OCI-LY1 (cell line): ENCODE measurements at regions not wholly inside any gene's neighbourhood (a gene's known extent, or its start where the extent isn't known, plus 50 kb on each side); places are given as distances from the start of the nearest gene placed in this dataset.

ENCODE experiments used
- H2AFZ ChIP-seq: fragments of 200-600 bp; sonication (generic), shearing (Covaris generic); 2 replicates; pipeline ENCODE4 v1.6.0; 2014; ENCODE audit warnings: antibody characterized with exemption, mild to moderate bottlenecking, low read length
- H3F3A ChIP-seq: fragments of 200-600 bp; sonication (generic), shearing (Covaris generic); 2 replicates; pipeline ENCODE4 v1.6.0; 2014; ENCODE audit warnings: mild to moderate bottlenecking, antibody characterized with exemption, low read length, moderate library complexity; ENCODE audit not compliant: insufficient read depth
- H3K27ac ChIP-seq: fragments of 200-600 bp; sonication (generic); 2 replicates; pipeline ENCODE4 v1.5.1; 2014; ENCODE audit warnings: low read length, mixed run types, mild to moderate bottlenecking, low read depth; ENCODE audit not compliant: poor library complexity, severe bottlenecking
- H3K27me3 ChIP-seq: fragments of 200-600 bp; sonication (generic); 2 replicates; pipeline ENCODE4 v1.6.0; 2014; ENCODE audit warnings: antibody characterized with exemption, mild to moderate bottlenecking, low read length, moderate library complexity; ENCODE audit not compliant: insufficient read depth
- H3K36me3 ChIP-seq: fragments of 200-600 bp; sonication (generic); 2 replicates; pipeline ENCODE4 v1.6.1; 2014; ENCODE audit warnings: mild to moderate bottlenecking, antibody characterized with exemption, low read length, moderate library complexity, mixed read lengths; ENCODE audit not compliant: insufficient read depth
- H3K4me1 ChIP-seq: fragments of 200-600 bp; sonication (generic); 2 replicates; pipeline ENCODE4 v1.5.1; 2014; ENCODE audit warnings: mild to moderate bottlenecking, low read length, moderate library complexity; ENCODE audit not compliant: insufficient read depth, severe bottlenecking
- H3K4me2 ChIP-seq: fragments of 200-600 bp; sonication (generic), shearing (Covaris generic); 2 replicates; pipeline ENCODE4 v1.6.1; 2014; ENCODE audit warnings: low read length
- H3K4me3 ChIP-seq: fragments of 200-600 bp; sonication (generic); 2 replicates; pipeline ENCODE4 v1.5.1; 2014; ENCODE audit warnings: low read length, low read depth, mild to moderate bottlenecking, mixed read lengths; ENCODE audit not compliant: poor library complexity, severe bottlenecking
- H3K79me2 ChIP-seq: fragments of 200-600 bp; shearing (Covaris generic); 2 replicates; pipeline ENCODE4 v1.6.1; 2016; ENCODE audit warnings: mixed run types, low read length, mixed read lengths; ENCODE audit not compliant: insufficient read depth
- H3K9ac ChIP-seq: fragments of 200-600 bp; sonication (generic), shearing (Covaris generic); 2 replicates; pipeline ENCODE4 v1.6.1; 2014; ENCODE audit warnings: mild to moderate bottlenecking, low read length, mixed read lengths
- H3K9me2 ChIP-seq: fragments of 200-600 bp; sonication (generic), shearing (Covaris generic); 2 replicates; pipeline ENCODE4 v1.6.1; 2014; ENCODE audit warnings: low read depth, mild to moderate bottlenecking, low read length, mixed read lengths
- H3K9me3 ChIP-seq: fragments of 200-600 bp; shearing (Covaris generic); 2 replicates; pipeline ENCODE4 v1.6.1; 2014; ENCODE audit warnings: low read length, mixed read lengths
- H4K20me1 ChIP-seq: fragments of 200-600 bp; sonication (generic), shearing (Covaris generic); 2 replicates; pipeline ENCODE4 v1.6.0; 2016; ENCODE audit warnings: mild to moderate bottlenecking, low read length; ENCODE audit not compliant: insufficient read depth
- EZH2 ChIP-seq: fragments of 200-600 bp; sonication (generic), shearing (Covaris generic); IDR thresholded peaks from 2 replicates; pipeline ENCODE4 v1.8.0; 2017; ENCODE audit warnings: borderline replicate concordance, mixed run types, mild to moderate bottlenecking, antibody characterized with exemption, low read length, moderate library complexity, mixed read lengths
- TF ChIP-seq, protein P1 (sequence below): fragments of 200-600 bp; sonication (generic), shearing (Covaris generic); IDR thresholded peaks from 2 replicates; pipeline ENCODE4 v1.5.1; 2017; ENCODE audit warnings: mild to moderate bottlenecking, antibody characterized with exemption, low read length, moderate library complexity, mixed read lengths

DNA sequence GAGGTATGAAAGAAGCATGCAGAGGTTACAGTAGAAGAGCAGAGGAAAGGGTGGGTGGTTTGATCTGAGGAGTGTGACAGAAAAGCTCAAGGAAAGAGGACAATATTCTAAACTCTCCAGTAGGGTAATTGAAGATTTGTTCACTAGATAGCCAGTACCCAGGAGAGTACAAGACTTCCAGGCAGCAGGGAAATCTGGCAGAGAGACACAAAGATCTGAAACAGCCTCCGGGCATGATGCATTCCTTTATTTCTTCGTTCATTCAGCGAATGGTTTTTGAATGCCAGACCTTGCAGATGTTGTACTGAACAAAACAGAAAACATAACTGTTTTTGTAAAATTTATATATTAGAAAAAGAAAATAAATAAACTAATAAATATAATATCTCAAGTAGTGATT lies 766.6 kb downstream of the FAT4 start:
- Histone ChIP-seq H2AFZ (no peak overlapping the region), H3K36me3 (no peaks in the 10 kb centered on the region), H3K9me2 (no peaks in the 10 kb centered on the region), H3K4me2 (no peak overlapping the region), H3K27ac (no peak overlapping the region), H4K20me1 (no peaks in the 10 kb centered on the region), H3K9ac (no peak overlapping the region), H3K4me3 (no peak overlapping the region), H3K4me1 (no peaks in the 10 kb centered on the region), H3K79me2 (no peaks in the 10 kb centered on the region), H3K27me3 (no peaks in the 10 kb centered on the region), H3F3A (no peaks in the 10 kb centered on the region), H3K9me3 (no peaks in the 10 kb centered on the region)
- no peak for TF ChIP-seq EZH2
- TF ChIP-seq, protein P1, sequence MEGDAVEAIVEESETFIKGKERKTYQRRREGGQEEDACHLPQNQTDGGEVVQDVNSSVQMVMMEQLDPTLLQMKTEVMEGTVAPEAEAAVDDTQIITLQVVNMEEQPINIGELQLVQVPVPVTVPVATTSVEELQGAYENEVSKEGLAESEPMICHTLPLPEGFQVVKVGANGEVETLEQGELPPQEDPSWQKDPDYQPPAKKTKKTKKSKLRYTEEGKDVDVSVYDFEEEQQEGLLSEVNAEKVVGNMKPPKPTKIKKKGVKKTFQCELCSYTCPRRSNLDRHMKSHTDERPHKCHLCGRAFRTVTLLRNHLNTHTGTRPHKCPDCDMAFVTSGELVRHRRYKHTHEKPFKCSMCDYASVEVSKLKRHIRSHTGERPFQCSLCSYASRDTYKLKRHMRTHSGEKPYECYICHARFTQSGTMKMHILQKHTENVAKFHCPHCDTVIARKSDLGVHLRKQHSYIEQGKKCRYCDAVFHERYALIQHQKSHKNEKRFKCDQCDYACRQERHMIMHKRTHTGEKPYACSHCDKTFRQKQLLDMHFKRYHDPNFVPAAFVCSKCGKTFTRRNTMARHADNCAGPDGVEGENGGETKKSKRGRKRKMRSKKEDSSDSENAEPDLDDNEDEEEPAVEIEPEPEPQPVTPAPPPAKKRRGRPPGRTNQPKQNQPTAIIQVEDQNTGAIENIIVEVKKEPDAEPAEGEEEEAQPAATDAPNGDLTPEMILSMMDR, result no peak

DNA sequence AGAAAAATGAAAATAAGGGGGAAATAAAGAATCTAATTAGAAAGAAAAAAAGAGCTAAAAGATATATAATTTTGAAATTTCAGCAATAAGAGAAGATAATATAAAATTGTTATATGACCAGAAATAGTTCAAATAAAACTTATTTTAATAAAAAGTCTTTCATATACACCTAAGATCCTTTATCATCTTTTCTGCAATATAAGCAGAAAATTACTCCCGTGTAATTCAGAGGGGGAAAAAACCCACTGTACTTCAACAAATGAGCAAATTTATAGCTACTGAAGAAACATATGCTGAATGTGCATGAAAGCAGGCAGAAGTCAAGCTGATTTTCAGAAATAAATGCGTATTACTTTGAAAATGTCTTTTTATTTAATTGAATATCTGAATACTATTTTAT lies 771.3 kb downstream of the FAT4 start:
- TF ChIP-seq EZH2, result no peak
- TF ChIP-seq, protein P1, result no peak
- Histone ChIP-seq H3K9ac (no peak overlapping the region), H3K27me3 (no peaks in the 10 kb centered on the region)

DNA sequence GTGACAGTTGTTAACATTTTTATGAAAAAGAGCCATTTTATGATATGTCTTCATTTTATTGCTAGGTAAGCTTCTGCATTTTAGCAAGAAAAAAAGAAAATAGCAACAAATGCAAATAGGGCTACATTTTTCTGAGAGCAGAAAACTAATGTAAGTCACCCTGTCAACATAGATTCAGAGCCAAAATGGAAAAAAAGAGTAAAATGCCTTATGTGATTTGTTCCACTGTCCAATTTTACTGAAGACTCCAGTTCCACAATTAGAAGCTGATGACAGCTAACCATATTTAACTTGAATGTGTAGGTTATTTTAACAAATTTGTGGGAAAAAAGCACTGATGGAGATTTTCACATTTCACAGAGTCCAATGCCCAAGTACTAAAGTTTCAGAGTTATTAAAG lies 772.3 kb downstream of the FAT4 start:
- TF ChIP-seq EZH2, result no peak
- TF ChIP-seq, protein P1, result no peak
- Histone ChIP-seq H3K4me2 (no peak overlapping the region), H3K79me2 (no peaks in the 10 kb centered on the region), H3K9me2 (no peaks in the 10 kb centered on the region), H3K9me3 (no peaks in the 10 kb centered on the region), H3K9ac (no peak overlapping the region), H3K4me3 (no peak overlapping the region), H3K27ac (no peak overlapping the region), H3K4me1 (no peaks in the 10 kb centered on the region), H3F3A (no peaks in the 10 kb centered on the region), H3K36me3 (no peaks in the 10 kb centered on the region), H4K20me1 (no peaks in the 10 kb centered on the region), H3K27me3 (no peaks in the 10 kb centered on the region), H2AFZ (no peak overlapping the region)

More for the DNA sequence above, 771.3 kb downstream of the FAT4 start:
- Histone ChIP-seq H3K27ac (no peak overlapping the region), H3F3A (no peaks in the 10 kb centered on the region), H3K4me1 (no peaks in the 10 kb centered on the region), H2AFZ (no peak overlapping the region), H3K4me2 (no peak overlapping the region), H3K36me3 (no peaks in the 10 kb centered on the region), H3K79me2 (no peaks in the 10 kb centered on the region), H4K20me1 (no peaks in the 10 kb centered on the region), H3K9me2 (no peaks in the 10 kb centered on the region), H3K9me3 (no peaks in the 10 kb centered on the region), H3K4me3 (no peak overlapping the region)
